AG08395 (cell line): ENCODE measurements at regions not wholly inside any gene's neighbourhood (a gene's known extent, or its start where the extent isn't known, plus 50 kb on each side); places are given as distances from the start of the nearest gene placed in this dataset.
"Not testable (repeated sequence)": the region's sequence is repeated elsewhere in the genome, so short reads cannot be mapped to it uniquely, and the experiment has no call there.

Source experiments
- DNase-seq: peaks from one replicate; pipeline ENCODE4 v3.0.0; 2012; ENCODE audit warnings: mixed read lengths, low spot score

DNA sequence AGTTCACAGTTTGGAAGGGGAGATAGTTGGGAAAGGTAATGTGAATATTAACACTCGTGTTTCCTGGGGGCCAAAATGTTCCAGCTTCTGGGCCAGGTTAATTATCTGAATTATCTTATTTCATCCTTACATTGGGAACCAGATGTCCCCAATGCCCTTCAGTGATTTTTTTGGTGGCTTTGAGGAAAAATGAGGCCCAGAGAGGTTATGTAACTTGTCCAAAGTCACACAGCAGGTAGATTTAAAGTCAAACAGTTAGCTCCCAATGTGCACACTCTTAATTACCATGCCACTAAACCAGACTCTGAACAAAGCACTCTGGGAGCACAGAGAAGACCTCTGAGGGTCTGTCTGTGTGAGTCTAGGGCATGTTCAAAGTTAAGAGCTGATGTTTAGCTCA, 259.9 kb upstream of the PLGLB2 start:
- not testable (repeated sequence) for DNase-seq

DNA sequence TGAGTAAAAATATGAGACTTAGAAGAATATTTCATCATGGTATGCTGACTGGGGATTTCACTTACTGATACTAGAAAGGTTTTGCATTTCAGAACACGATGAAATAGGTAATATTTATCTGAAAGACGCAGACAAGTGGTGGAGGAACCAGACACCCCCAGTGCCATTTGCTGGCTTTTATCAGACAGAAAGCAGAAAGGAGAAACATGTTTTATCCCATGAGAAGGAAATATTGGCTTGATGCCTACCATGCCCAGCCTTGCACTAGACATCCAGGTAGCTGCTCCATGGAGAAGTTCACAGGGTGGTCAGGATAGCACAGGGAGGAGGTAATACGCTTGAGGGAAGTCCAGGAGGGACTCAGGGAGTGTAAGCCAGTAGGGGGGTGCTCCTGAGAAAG, 258.9 kb upstream of the PLGLB2 start:
- DNase-seq: not testable (repeated sequence)

DNA sequence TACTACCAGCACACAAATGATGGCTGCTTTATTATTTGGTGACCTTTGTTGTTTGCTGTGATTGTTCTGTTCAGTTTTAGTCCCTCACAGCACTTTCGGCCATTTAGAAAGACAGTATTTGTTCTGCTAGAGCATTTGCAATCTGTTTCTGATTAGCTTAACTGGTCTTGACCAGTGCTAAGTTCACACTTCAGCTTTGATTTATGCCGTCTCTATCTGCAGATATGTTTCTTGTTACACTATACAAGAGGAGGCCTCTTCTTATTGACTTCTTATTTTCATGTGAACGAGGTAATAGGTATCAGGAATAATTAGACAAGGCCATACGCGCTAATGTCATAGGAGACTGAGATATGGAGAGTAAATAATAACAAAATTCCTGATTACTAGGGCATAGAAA, 253.0 kb upstream of the PLGLB2 start:
- DNase-seq: not testable (repeated sequence)

DNA sequence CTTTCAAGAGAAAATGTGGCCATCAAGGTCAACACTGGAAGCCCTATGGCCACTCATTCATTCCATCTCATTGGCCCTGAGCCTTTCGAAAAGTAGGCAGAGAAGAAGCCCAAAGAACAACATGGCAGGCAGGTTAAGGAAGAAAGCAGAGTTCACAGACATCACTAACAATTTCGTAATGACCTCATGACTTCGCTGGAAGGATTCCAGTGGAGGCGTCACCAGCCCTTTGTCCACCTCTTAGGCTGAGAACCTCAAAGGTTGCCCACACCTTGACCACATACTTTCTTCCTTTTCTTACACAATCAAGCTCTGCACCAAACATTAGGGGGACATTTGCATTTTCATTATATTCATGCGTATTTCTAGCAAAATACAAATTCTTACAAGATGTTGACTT, 252.4 kb upstream of the PLGLB2 start:
- DNase-seq: not testable (repeated sequence)

DNA sequence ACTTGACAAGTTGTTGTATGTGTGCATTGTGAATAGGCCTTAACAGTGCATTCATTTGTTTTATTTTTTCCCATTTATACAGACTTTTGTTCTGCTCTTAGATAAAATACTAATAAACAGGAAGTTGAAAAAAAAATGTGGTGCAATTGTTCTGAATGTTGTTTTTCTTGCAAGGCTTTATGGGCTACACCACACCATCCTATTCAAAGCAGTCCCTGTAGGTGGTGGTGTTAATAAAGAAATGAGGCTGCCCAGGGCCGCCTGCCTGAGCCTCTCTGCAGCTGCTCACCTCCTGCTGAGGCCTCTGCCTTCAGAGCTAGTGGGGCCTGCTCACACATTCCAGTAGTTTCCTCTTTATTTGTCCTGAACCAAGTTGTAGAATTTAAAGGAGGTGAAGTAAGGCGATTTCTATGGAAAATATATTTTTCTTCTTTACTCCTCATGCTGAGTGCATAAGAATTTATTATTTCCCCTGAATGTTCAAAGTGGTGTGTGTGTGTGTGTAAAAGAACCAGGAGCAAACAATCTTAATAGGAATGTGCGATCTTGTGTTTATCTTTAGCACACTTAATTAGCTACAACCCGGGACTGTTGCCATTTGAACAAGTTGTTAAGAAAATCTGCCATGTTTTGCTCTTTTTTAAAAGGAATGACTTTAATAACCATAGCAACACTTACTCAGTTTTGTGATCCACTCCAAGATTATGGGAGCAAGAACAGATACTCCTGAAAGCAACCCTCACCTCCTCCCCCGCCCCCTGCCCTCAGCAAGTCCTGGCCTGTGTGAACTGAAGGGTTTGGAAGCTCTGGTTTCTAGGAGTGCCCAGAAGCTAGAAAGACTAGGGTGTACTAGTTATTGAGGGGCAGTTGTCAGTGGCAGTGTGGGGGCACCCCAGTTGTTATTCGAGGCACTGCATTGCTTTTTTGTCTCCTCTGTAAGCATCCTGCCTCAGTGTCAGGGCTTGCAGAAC, 251.6 kb upstream of the PLGLB2 start:
- not testable (repeated sequence) for DNase-seq

DNA sequence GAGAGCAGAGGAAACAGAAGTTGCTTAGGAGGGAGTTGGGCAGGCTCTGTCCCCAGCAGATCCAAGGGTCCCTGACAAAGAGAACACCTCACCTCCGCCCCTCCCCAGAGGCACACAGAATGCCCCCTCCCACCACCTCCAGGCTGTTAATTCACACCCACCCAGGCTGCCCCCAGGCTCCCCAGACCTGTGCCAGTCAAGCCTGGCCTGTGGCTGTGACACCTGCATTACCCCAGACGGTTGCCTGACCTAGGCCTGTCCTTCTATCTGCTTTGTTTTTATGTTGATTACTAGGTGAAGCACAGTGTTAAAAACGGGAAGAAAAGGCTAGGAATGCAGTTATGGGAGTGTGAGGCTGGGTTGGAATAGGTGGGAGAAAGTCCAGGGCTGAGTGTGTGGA, 250.8 kb upstream of the PLGLB2 start:
- DNase-seq: not testable (repeated sequence)

DNA sequence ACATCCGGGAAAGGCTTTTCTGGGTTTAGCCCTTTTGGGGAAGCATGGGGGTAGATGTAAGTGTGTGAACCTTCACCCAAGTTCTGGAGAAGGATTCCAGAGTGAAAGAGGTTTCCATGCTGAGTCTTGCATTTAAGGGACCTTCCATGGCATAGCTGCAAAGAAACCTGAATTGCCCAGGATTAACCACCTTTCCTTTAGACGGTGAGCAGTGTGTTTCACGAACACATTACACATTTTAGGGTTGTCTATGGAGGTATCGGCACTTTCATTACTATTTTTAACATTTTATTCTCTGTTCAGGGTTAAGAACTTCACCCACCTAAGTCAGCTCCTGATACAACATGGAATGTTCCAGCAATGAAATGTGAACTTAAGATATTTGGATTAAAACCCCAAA, 250.2 kb upstream of the PLGLB2 start:
- DNase-seq: not testable (repeated sequence)

DNA sequence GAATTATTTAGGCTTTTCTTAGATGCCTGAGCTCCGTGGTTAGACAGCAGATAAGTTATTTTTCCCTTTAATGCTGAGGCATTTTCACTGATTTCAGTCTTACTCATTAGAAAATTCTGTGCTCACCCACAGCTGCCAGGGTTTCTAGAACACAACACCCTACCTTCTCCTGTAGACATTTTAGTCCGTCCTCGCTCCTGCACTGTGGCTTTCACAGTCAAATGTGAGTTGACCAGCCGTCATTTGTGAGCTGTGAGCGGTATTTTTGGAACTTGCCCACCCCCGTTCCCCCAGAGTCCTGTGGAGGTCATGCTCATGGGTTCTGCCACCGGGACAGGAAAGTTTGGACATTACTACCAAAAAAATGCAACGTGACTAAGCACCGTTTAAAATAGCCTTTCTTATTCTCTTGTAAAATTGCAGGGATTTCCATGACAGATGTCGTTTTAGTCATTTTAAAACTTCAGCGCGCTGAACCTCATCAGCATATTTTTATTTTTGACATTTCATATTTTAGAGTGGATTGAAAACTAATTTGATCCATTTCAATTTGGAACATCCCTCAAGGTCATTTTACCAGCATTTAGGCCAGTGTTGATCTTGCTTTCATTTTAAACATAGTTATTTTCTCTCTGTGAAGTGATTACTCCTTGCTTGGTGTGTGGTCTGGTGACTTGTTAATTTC, 249.6 kb upstream of the PLGLB2 start:
- not testable (repeated sequence) for DNase-seq

DNA sequence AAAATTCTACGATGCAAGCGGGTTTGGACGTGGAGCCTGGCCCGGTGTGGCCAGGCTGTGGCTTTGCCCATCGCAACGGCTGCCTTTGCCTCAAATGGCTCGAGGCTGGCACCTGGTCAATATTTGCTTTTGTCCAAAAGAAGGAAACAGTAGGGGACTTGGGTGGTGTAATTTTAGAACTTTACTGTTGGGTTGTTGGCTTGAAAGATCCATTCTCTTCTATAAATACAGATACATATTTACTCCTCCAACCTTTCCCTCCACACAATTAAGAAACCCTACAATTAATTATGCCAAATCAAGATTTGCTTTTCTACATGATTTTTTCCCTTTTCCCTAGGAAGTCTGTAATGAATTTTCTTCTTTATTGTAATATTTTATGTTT, 249.0 kb upstream of the PLGLB2 start:
- DNase-seq: not testable (repeated sequence)

DNA sequence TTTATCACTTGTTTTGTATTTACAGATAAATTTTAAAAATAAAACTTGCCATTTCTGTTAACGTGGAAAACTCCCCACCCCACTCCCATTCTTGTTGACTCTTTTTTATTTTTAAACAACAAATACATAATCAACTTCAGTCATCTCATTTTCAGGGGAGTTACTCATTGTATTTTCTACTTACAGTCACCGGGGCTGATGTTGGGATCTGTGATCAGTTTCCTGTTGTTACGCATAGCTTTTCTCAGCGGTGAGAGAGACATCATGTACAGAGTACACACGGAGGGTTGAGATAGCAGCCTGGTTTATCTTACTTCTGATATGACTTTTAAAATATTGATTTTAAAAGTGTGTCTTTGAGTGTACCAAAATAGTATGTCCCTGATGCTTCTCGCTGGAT, 248.0 kb upstream of the PLGLB2 start:
- not testable (repeated sequence) for DNase-seq

DNA sequence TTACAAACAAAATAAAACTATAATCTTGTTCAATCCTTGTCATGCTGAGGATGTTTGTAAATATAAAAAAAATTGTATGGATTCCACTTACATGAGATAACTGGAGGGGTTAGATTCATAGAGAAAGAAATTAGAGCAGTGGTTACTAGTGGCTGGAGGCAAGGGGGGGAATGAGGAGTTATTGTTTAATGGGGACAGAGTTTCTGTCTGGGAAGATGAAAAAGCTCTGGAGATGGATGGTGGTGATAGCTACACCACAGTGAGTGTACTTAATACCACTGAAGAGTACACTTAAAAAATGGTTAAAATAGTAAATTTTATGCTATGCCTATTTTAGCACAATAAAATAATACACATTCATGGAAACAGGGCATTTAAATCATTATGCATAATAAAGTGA, 247.5 kb upstream of the PLGLB2 start:
- DNase-seq: not testable (repeated sequence)

DNA sequence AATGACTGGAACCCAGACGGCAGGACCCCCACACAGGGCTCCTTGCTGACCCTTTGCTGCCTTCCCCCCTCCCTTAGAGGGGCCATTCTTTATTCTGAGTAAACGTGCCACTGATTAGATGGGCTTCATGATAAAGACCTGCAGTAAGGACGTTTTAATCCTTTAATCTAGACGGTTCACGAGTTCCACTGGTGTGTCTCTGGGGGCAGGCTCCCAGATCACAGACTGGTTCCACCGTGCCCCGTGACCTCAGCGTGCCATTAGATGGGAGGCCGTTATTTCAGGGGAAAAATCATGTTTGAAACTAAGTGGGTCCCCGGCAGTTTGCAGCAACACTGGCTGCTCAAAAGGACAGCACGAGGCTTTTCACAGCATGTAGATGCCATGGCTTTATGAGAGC, 246.9 kb upstream of the PLGLB2 start:
- not testable (repeated sequence) for DNase-seq

DNA sequence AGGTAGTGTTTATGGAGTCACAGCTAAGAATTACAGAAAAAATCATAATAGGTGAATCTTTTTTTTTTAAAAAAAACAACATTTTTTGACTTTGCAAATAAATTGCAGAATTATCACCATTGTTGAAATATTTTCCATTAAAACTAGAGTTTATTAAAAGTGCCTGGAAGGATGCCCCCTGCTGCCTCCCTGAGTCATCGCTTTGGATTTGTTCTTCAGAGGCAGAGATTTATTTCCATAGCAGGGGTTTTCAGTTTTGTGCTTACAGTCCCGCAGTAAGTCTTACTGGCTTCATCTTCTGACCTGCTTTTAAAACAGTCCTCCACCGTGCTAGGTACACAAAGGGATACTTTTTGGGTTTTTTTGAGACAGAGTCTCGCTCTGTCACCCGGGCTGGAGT, 244.9 kb upstream of the PLGLB2 start:
- DNase-seq: not testable (repeated sequence)

DNA sequence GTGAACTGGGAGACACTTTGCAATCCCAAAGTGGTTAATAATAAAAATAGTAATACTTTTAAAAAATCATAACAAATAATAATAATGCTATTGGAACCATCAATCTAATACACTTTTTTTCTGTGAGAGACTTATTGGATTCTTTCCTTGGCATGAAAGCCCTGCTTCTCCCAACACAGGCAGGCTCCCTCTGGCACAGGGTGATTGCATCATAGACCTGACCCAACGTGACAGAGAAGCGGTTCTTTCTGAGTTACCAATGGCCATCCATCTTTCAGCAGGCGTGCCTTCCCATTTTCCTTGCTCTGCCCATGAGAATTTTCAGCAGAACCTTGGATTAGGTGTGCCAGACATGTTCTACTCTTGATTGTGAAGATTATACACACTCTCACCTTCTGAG, 242.6 kb upstream of the PLGLB2 start:
- not testable (repeated sequence) for DNase-seq

DNA sequence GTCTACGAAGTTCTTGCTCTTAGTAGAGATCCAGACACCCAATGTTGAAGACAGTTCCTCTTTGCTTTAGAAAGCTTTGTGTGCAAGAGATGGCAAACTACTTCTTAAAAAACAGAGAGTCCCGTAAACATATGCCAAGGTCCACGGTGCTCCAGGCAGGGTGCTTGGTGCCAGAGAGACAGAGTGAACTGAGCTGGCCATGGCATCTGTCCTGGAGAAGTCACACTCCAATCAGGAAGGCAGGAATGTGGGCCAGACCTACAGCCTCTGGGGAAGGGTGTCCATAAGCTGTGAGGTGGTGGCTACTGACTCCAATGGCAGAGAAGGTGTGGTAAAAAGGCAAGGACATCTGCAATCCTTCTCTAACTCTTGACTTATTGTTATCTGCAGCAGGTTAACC, 242.0 kb upstream of the PLGLB2 start:
- not testable (repeated sequence) for DNase-seq

DNA sequence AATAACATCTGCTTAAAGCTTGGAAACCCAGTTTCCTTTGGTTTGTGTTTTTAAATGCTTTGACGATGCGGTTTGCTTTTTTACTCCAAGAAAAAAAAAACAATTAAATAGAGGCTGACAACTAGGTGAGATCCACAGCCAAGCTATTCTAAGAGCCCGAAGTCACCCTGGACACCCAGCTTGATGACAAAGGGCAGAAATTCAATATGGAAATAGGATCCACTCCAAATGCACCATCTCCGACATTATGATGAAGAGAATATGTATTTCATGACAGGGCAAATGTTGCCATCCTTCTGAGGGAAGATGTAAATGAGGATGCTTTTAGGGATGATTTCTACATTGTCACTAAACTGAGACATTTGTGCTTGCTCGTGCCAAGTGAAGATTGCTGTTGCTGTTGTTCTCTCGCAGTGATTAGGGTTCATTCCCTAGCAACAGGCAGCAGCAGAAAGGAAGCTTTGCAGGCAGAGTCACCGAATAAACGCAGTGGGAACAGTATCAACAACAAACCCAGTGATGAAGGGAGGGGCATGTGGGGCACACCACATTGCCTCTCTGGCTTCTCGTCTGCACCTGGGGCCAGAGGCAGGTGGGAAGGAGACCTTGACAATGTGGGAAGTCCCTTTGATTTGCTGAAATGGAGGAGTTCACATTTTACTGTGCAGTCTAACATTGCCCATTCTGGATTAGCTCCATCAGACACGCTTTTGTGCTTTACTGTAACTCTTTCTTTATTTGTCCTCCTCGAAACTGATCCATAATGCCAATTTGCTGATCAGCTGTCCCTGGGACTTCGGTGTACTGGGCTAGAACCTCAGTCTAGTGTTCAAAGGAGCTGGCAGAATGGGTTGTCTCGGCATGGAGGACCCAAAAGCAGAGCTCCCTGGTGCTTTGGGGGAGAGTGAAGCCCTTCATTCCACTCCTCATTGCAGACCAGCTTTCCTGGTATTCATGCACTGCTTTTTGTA, 240.2 kb upstream of the PLGLB2 start:
- not testable (repeated sequence) for DNase-seq

DNA sequence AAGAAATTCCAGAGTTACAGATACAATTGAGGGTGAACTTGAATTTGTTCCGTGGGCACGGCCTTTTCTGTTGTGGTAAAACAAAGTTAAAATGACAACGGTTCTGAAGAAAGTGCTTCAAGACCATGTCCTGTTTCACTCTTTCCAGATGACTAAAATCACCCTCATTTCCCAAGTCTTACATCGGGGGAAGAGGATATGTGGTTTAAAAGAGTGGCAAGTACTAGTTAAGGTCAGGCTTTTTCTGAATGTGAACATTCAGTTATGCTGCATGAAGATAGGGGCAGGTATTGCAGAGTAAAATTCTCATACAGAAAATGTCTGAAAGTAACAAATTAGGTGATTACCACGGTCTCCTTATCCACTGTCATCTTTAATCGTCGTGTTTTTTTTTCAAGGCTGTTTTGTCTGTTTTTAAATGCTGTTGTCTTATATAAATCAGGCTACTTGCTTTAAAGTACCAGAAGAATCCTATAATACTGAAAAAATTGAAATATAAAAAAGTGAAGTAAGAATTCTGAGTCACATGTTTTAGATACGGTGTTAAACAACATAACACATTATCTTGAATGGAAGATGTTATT, 236.6 kb upstream of the PLGLB2 start:
- DNase-seq: not testable (repeated sequence)

DNA sequence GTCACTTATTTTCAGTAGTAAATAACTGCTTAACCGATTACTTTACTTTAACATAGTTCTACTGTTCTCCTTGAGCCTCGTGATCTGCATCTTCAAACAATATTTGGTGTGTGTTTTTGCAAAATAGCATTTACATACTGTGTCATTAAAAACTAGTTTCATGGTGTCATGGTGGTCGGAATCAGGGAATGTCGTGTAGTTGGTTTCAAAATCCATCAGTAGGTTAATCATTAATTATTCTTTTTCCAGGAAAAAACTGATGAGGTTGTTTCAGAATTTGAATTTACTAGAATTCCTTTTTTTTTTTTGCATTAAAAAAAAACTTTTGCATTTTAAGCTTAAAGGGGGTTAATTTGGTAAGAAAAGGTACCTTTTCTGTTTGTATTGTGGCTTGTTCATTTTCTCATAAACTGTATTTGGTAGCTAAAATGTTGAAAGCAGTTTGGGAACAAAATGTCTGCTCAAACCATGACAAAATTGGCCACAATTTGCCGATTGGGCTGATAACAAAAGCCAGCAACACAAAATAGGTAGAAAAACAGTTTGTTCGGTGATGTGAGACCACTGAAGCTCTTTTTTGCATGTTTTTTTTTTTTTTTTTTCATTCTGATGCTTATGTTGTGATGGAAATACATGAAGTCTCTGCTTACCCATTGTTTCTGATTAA, 234.9 kb upstream of the PLGLB2 start:
- DNase-seq: not testable (repeated sequence)

DNA sequence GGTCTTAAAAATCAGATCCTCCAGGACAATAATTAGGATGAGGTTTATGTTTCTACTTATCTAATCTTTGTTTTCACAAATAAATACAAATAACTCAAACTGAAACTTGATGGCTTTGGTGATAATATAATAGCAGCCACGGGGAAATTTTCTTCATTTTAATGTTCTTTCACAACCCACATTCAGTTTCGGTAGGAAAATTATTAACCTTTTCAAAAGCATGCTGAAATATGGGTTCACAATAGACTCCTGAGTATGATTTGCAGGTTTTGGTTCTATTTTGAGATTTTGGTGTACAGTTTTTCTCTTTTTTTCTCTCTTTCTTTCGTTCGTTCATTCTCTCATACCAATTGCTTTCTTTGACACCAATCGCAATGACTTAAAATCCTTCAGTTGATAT, 233.9 kb upstream of the PLGLB2 start:
- not testable (repeated sequence) for DNase-seq

DNA sequence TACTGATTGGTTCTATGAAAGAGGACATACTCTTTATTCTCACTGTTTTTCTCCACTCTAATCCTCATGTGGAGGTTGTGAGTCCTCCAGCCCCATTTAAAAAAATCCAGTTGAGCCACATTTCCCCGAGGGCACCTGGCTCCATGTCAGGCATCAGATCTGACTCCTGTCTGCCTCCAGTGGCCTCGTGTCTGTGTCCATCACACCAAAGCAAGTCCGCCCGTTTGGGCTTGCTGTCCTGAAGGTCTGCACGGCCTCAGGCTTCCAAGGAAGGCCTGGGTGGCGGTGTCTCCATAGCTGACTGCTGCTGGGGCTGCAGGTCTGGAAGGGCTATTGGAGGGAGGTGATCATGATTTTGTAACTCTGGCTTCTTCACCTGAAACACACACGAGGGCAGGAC, 233.4 kb upstream of the PLGLB2 start:
- DNase-seq: not testable (repeated sequence)

DNA sequence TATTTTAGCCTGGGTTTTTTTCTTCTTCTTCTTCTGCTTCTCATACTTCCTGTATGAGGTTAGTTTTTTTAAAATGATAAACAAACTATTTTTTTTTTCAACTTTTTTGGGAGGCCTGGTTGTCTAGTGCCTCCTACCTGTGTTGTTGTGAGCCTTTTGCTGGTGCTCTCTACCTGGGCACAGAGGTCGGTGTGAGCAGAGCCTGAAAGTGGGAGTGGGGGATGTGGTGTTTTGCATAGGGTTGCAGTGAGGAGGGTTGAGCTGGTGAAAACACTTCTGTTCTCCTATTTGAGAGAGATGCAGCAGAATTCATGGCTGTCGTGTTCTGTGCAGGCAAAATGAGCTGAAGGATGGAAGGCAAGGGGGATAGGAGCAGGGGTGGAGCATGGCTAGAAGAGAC, 232.7 kb upstream of the PLGLB2 start:
- DNase-seq: not testable (repeated sequence)
